ENCODE measurements at regions not wholly inside any gene's neighbourhood (a gene's known extent, or its start where the extent isn't known, plus 50 kb on each side); places are given as distances from the start of the nearest gene placed in this dataset.

- no peak for TF ChIP-seq REST (IDR thresholded peaks at IDR 0.05; ENCODE audit: insufficient read depth in 1 of 2, low read depth in 2 of 2, low read length in 2 of 2)
- TF ChIP-seq POLR2AphosphoS5 (IDR thresholded peaks at IDR 0.05; ENCODE audit: low read depth, low read length), result no peak
These were observed 125.7 kb downstream of the ZNF608 start for GRCh38 chr5:124620743-124621142.
